ENCODE measurements at regions not wholly inside any gene's neighbourhood (a gene's known extent, or its start where the extent isn't known, plus 50 kb on each side); places are given as distances from the start of the nearest gene placed in this dataset.

- no peak for DNase-seq
- H3K27me3 ChIP-seq: no peaks in the 10 kb centered on the region
- no peaks in the 10 kb centered on the region for H3K9me3 ChIP-seq
- no peak overlapping the region for H3K4me3 ChIP-seq (ENCODE audit: low read depth, low read length)
- TF ChIP-seq, protein P1, sequence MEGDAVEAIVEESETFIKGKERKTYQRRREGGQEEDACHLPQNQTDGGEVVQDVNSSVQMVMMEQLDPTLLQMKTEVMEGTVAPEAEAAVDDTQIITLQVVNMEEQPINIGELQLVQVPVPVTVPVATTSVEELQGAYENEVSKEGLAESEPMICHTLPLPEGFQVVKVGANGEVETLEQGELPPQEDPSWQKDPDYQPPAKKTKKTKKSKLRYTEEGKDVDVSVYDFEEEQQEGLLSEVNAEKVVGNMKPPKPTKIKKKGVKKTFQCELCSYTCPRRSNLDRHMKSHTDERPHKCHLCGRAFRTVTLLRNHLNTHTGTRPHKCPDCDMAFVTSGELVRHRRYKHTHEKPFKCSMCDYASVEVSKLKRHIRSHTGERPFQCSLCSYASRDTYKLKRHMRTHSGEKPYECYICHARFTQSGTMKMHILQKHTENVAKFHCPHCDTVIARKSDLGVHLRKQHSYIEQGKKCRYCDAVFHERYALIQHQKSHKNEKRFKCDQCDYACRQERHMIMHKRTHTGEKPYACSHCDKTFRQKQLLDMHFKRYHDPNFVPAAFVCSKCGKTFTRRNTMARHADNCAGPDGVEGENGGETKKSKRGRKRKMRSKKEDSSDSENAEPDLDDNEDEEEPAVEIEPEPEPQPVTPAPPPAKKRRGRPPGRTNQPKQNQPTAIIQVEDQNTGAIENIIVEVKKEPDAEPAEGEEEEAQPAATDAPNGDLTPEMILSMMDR (IDR thresholded peaks at IDR 0.05; ENCODE audit: low read depth, low read length): no peak
- H3K36me3 ChIP-seq: no peaks in the 10 kb centered on the region
- H3K4me1 ChIP-seq: no peaks in the 10 kb centered on the region
Measured at GRCh38 chr21:41627428-41627827, 119.5 kb upstream of the TMPRSS2 start.

GRCh38 chr21:41626021-41626420 lies 118.1 kb upstream of the TMPRSS2 start:
- Histone ChIP-seq H3K9me3 (no peaks in the 10 kb centered on the region), H3K4me1 (no peaks in the 10 kb centered on the region), H3K27me3 (no peaks in the 10 kb centered on the region), H3K4me3 (ENCODE audit: low read depth, low read length) (no peak overlapping the region), H3K36me3 (no peaks in the 10 kb centered on the region)
- DNase-seq: no peak
- TF ChIP-seq, protein P1 (IDR thresholded peaks at IDR 0.05; ENCODE audit: low read depth, low read length): no peak

DNA sequence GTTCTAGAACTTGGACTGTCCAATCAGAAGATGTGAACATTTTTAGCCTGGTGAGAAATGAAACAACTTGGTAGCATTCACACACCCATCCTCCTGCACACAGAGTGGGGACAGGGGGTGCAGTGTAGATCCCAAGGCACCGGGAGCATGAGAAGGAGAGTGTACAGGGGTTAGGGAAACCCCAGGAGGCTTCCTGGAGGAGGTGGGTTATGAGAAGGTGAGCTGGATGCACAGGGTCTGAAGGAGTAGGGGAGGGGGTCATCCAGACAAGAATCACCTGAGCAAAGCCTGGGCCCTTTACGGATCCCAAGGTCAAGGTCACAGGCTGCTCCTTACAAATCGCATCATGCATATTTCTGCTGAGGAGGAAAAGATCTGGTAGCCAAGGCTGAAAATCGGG lies 117.5 kb upstream of the TMPRSS2 start:
- Histone ChIP-seq H3K9me3 (no peaks in the 10 kb centered on the region), H3K4me1 (no peaks in the 10 kb centered on the region), H3K36me3 (no peaks in the 10 kb centered on the region), H3K4me3 (ENCODE audit: low read depth, low read length) (no peak overlapping the region), H3K27me3 (no peaks in the 10 kb centered on the region)
- TF ChIP-seq, protein P1 (IDR thresholded peaks at IDR 0.05; ENCODE audit: low read depth, low read length): no peak
- DNase-seq: no peak

DNA sequence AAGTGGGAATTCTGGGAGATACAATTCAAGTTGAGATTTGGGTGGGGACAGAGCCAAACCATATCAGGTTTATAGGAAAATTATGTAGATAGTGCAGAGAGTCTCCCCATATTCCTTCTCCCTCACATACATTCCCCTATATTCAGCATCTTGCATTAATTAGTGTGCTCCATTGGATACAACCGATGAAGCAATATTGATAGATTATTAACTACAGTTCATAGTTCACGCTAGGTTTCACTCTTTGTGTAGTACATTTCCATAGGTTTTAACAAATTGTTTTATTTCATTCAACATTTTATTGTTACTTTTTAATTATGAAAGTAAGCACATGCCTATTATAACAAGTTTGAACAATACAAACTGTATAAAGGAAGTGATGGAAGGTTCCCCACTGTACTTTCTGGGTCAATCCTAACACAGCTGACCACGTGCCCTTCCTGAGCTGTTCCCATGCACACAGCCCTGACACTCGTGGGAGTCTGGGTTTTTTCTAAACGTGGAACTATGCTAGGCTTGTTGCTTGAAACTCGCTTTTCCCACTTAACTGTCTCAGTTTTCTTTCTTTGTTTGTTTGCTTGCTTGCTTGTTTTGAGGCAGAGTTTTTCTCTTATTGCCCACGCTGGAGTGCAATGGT lies 116.8 kb upstream of the TMPRSS2 start:
- H3K27me3 ChIP-seq: no peaks in the 10 kb centered on the region
- no peak for DNase-seq
- H3K9me3 ChIP-seq: no peaks in the 10 kb centered on the region
- TF ChIP-seq, protein P1 (IDR thresholded peaks at IDR 0.05; ENCODE audit: low read depth, low read length): no peak
- no peaks in the 10 kb centered on the region for H3K36me3 ChIP-seq
- no peak overlapping the region for H3K4me3 ChIP-seq (ENCODE audit: low read depth, low read length)
- no peaks in the 10 kb centered on the region for H3K4me1 ChIP-seq

- TF ChIP-seq, protein P1 (IDR thresholded peaks at IDR 0.05; ENCODE audit: low read depth, low read length): no peak
- DNase-seq: no peak
- no peaks in the 10 kb centered on the region for H3K36me3 ChIP-seq
- H3K27me3 ChIP-seq: no peaks in the 10 kb centered on the region
- no peak overlapping the region for H3K4me3 ChIP-seq (ENCODE audit: low read depth, low read length)
- no peaks in the 10 kb centered on the region for H3K4me1 ChIP-seq
- no peaks in the 10 kb centered on the region for H3K9me3 ChIP-seq
Measured at GRCh38 chr21:41623945-41624344, 116.0 kb upstream of the TMPRSS2 start.

- no peaks in the 10 kb centered on the region for H3K36me3 ChIP-seq
- TF ChIP-seq, protein P1 (IDR thresholded peaks at IDR 0.05; ENCODE audit: low read depth, low read length): no peak
- no peaks in the 10 kb centered on the region for H3K27me3 ChIP-seq
- no peaks in the 10 kb centered on the region for H3K9me3 ChIP-seq
- no peak for DNase-seq
- no peak overlapping the region for H3K4me3 ChIP-seq (ENCODE audit: low read depth, low read length)
- no peaks in the 10 kb centered on the region for H3K4me1 ChIP-seq
Measured at GRCh38 chr21:41622831-41623548, 115.0 kb upstream of the TMPRSS2 start.
